Endothelial cell of umbilical vein (primary cell): ENCODE measurements at regions not wholly inside any gene's neighbourhood (a gene's known extent, or its start where the extent isn't known, plus 50 kb on each side); places are given as distances from the start of the nearest gene placed in this dataset.

ENCODE experiments used
- BruUV-seq: library from RNA; stranded (reverse); fragments of 400-500 nt; replicated peaks from 2 replicates; lab custom pipeline; 2021; lab: Mats Ljungman, UMichigan
- CTCF ChIA-PET: fragments of 300-600, 350-600 bp; sonication (Branson Sonifier 250); formaldehyde crosslinking; loops from one replicate; lab custom pipeline; 2021; ENCODE audit warnings: antibody characterized with exemption, inconsistent platforms; lab: Charles Lee
- POLR2A ChIA-PET: fragments of 300-600, 350-600 bp; sonication (Branson Sonifier 250); formaldehyde crosslinking; loops from one replicate; lab custom pipeline; 2021; ENCODE audit warnings: antibody characterized with exemption, inconsistent platforms; lab: Charles Lee
- DNase-seq: peaks from one replicate; pipeline ENCODE4 v3.0.0-alpha.2; 2011; ENCODE audit warnings: low read depth, low spot score
- FAIRE-seq: peaks from 2 replicates; lab custom pipeline; 2011; peaks lifted over from hg19 to GRCh38; lab: Jason Lieb, UNC
- H2AFZ ChIP-seq: 2 replicates; pipeline ENCODE4 v1.6.0; 2012; ENCODE audit warnings: low read depth, low read length, control low read depth, inconsistent platforms
- H3K27ac ChIP-seq: 2 replicates; pipeline ENCODE4 v1.5.1; 2011; ENCODE audit warnings: low read depth, mild to moderate bottlenecking, control low read depth, low read length, moderate library complexity; ENCODE audit not compliant: insufficient read depth
- H3K27me3 ChIP-seq, 2 experiments: 2 replicates each; pipeline versions ENCODE4 v1.6.0 to v1.6.1; 2011; ENCODE audit warnings: low read length in 2 of 2, mixed read lengths in 1 of 2; ENCODE audit not compliant: control insufficient read depth in 2 of 2, insufficient read depth in 2 of 2
- H3K36me3 ChIP-seq, 2 experiments: 2 replicates in 1 of 2; 3 replicates in 1 of 2; pipeline ENCODE4 v1.5.1; 2011; ENCODE audit warnings: low read length in 2 of 2, mild to moderate bottlenecking in 1 of 2, moderate library complexity in 1 of 2; ENCODE audit not compliant: control insufficient read depth in 2 of 2, insufficient read depth in 2 of 2; ENCODE audit errors: extremely low read depth in 1 of 2
- H3K4me1 ChIP-seq: 3 replicates; pipeline ENCODE4 v1.5.1; 2011; ENCODE audit warnings: mild to moderate bottlenecking, low read length; ENCODE audit not compliant: control insufficient read depth, insufficient read depth; ENCODE audit errors: extremely low read depth
- H3K4me2 ChIP-seq: 2 replicates; pipeline ENCODE4 v1.6.1; 2011; ENCODE audit warnings: low read length, control low read depth, mixed read lengths; ENCODE audit not compliant: insufficient read depth
- H3K4me3 ChIP-seq, 3 experiments: fragments of 200-600 bp in 1 of 3; sonication (generic), shearing (Covaris generic) in 1 of 3; replicated peaks in 1 of 3; 2 replicates each; pipeline ENCODE4 v1.5.1; 2011 to 2016; ENCODE audit warnings: control low read depth in 3 of 3, low read length in 3 of 3, mild to moderate bottlenecking in 2 of 3, inconsistent platforms in 1 of 3, low read depth in 1 of 3, moderate library complexity in 1 of 3; ENCODE audit not compliant: insufficient read depth in 1 of 3
- H3K79me2 ChIP-seq: 2 replicates; pipeline ENCODE4 v1.6.0; 2012; ENCODE audit warnings: low read length, inconsistent platforms; ENCODE audit not compliant: control insufficient read depth, insufficient read depth
- H3K9ac ChIP-seq: replicated peaks from 2 replicates; pipeline ENCODE3; 2011; ENCODE audit warnings: low read length, control low read depth; ENCODE audit not compliant: insufficient read depth; ENCODE audit errors: extremely low read depth
- H3K9me1 ChIP-seq: replicated peaks from 3 replicates; pipeline ENCODE4 v1.6.0; 2011; ENCODE audit warnings: mild to moderate bottlenecking, low read length; ENCODE audit not compliant: control insufficient read depth, insufficient read depth; ENCODE audit errors: extremely low read depth
- H3K9me3 ChIP-seq: replicated peaks from 2 replicates; pipeline ENCODE4 v1.5.1; 2012; ENCODE audit warnings: low read length, inconsistent platforms; ENCODE audit not compliant: control insufficient read depth, insufficient read depth
- H4K20me1 ChIP-seq: replicated peaks from 2 replicates; pipeline ENCODE3; 2011; ENCODE audit warnings: mild to moderate bottlenecking, low read length; ENCODE audit not compliant: control insufficient read depth, insufficient read depth; ENCODE audit errors: extremely low read depth
- CTCF ChIP-seq, 2 donors: IDR thresholded peaks; 1 replicate in 1 of 2; 2 replicates in 1 of 2; pipeline ENCODE4 v1.5.1; 2011; ENCODE audit warnings: low read length in 2 of 2, mild to moderate bottlenecking in 2 of 2, moderate library complexity in 2 of 2, control low read depth in 1 of 2, inconsistent platforms in 1 of 2, low read depth in 1 of 2; ENCODE audit not compliant: insufficient read depth in 1 of 2; ENCODE audit errors: extremely low read depth in 1 of 2
- EZH2 ChIP-seq: IDR thresholded peaks from 2 replicates; pipeline ENCODE4 v1.6.1; 2012; ENCODE audit warnings: borderline replicate concordance, low read depth, mild to moderate bottlenecking, moderate library complexity, low read length, inconsistent platforms; ENCODE audit not compliant: severe bottlenecking
- FOS ChIP-seq: IDR thresholded peaks from 2 replicates; pipeline ENCODE4 v1.6.1; 2011; ENCODE audit warnings: mild to moderate bottlenecking, low read length, moderate library complexity, borderline replicate concordance; ENCODE audit not compliant: insufficient read depth
- GATA2 ChIP-seq: IDR thresholded peaks from 2 replicates; pipeline ENCODE4 v1.7.0; 2011; ENCODE audit warnings: low read depth, mild to moderate bottlenecking, moderate library complexity, mixed read lengths, low read length; ENCODE audit not compliant: insufficient read length, insufficient read depth
- JUN ChIP-seq: IDR thresholded peaks from 2 replicates; pipeline ENCODE4 v1.6.1; 2011; ENCODE audit warnings: borderline replicate concordance, low read depth; ENCODE audit not compliant: insufficient read length, insufficient read depth
- MAX ChIP-seq: IDR thresholded peaks from 2 replicates; pipeline ENCODE4 v1.6.1; 2011; ENCODE audit not compliant: insufficient read depth, insufficient read length
- MYC ChIP-seq: IDR thresholded peaks from one replicate; pipeline ENCODE4 v1.6.1; 2011; ENCODE audit warnings: mild to moderate bottlenecking, low read depth, low read length
- POLR2A ChIP-seq: IDR thresholded peaks from 2 replicates; pipeline ENCODE4 v1.6.1; 2012; ENCODE audit warnings: low read depth, mild to moderate bottlenecking, control low read depth, low read length
- POLR2AphosphoS5 ChIP-seq: IDR thresholded peaks from 2 replicates; pipeline ENCODE4 v1.6.1; 2012; ENCODE audit warnings: low read depth, mild to moderate bottlenecking, control low read depth, low read length, moderate library complexity; ENCODE audit not compliant: insufficient read depth
- dilution Hi-C: fragments of 300-500 bp; cut with MboI; formaldehyde crosslinking; loops from one replicate; pipeline ENCODE4 v1.15.0; 2019; ENCODE audit warnings: low sequenced_read_pairs; ENCODE audit not compliant: extremely low pct_ligation_motif_present
- intact Hi-C: fragments of 100-400 bp; cut with micrococcal nuclease; formaldehyde crosslinking; loops from one replicate; pipeline ENCODE4 v1.10.0; 2022

GRCh38 chr5:120152472-120152871 is 311.6 kb upstream of the PRR16 start:
- dilution Hi-C loops (no loop called here), intact Hi-C loops (loop anchor here (1.0 to 2.0 kb wide), 2 partner anchors 252 to 294 kb away; no protein-coding TSS in a partner anchor)
- Histone ChIP-seq H3K27me3 (no peaks in the 10 kb centered on the region), H3K27ac (peak overlapping the region; percentile 88), H3K36me3 (no peaks in the 10 kb centered on the region), H3K9me3 (no peaks in the 10 kb centered on the region), H3K4me2 (peak overlapping the region; percentile 44), H3K9me1 (no peaks in the 10 kb centered on the region), H4K20me1 (no peaks in the 10 kb centered on the region), H3K4me3 (no peak overlapping the region), H2AFZ (peak overlapping the region; percentile 70), H3K79me2 (no peaks in the 10 kb centered on the region), H3K9ac (no peak overlapping the region), H3K4me1 (peaks cover 10% of the 10 kb centered on the region)
- FAIRE-seq, result peak; percentile 49
- ChIA-PET CTCF (interaction anchor here (1.0 kb wide), 1 partner anchor 13 kb away, joined by 3 read pairs; no protein-coding TSS in a partner anchor), POLR2A (no interaction called here)
- DNase-seq, result peak; percentile 91
- no TSS peak for BruUV-seq
- TF ChIP-seq POLR2A, result no peak
- TF ChIP-seq POLR2AphosphoS5, result peak; percentile 38
- TF ChIP-seq CTCF (IDR thresholded peaks at IDR 0.05; ENCODE audit: extremely low read depth in 1 of 2, insufficient read depth in 1 of 2, low read depth in 1 of 2, low read length in 2 of 2), result no peak
- TF ChIP-seq GATA2, result peak; percentile 70
- TF ChIP-seq MAX, result no peak
- TF ChIP-seq EZH2, result no peak
- TF ChIP-seq JUN, result peak; percentile 77
- no peak for TF ChIP-seq MYC
- peak; percentile 91 for TF ChIP-seq FOS
